GM12892 (cell line): ENCODE measurements at regions not wholly inside any gene's neighbourhood (a gene's known extent, or its start where the extent isn't known, plus 50 kb on each side); places are given as distances from the start of the nearest gene placed in this dataset.

Source experiments
- DNase-seq: peaks from one replicate; pipeline ENCODE4 v3.0.0; 2011; ENCODE audit not compliant: insufficient read length
- FAIRE-seq: peaks from 2 replicates; lab custom pipeline; 2011; peaks lifted over from hg19 to GRCh38; lab: Jason Lieb, UNC
- POLR2A ChIP-seq: IDR thresholded peaks from 2 replicates; pipeline ENCODE4 v1.6.1; 2011; ENCODE audit warnings: low read depth, low read length, control low read depth
- POLR2AphosphoS5 ChIP-seq: IDR thresholded peaks from 2 replicates; pipeline ENCODE4 v1.6.1; 2011; ENCODE audit warnings: low read depth, low read length, control low read depth
- TAF1 ChIP-seq: IDR thresholded peaks from 2 replicates; pipeline ENCODE4 v1.6.1; 2011; ENCODE audit warnings: low read depth, mild to moderate bottlenecking, control low read depth, low read length, borderline replicate concordance

DNA sequence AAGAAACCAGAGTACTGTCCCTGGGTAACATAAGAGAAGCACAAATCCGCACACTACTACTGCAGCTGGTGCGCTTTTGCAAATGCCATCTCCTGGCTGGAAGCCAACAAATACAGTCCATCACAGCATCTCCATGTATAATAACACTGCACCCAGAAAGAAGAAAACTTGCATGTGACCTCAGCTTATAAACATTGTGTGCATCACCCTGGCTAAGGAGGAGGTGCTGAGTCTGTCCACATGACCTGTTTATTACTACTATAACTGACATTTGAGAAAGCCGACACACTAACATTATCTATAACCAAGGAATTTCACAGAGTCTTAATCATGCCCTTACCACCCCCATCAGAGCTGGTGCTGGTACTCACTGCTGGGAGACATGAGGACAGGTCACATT, 516.8 kb downstream of the CFAP47 start:
- TF ChIP-seq POLR2A: no peak
- TF ChIP-seq POLR2AphosphoS5: no peak
- no peak for TF ChIP-seq TAF1
- FAIRE-seq (no peak), DNase-seq (no peak)

DNA sequence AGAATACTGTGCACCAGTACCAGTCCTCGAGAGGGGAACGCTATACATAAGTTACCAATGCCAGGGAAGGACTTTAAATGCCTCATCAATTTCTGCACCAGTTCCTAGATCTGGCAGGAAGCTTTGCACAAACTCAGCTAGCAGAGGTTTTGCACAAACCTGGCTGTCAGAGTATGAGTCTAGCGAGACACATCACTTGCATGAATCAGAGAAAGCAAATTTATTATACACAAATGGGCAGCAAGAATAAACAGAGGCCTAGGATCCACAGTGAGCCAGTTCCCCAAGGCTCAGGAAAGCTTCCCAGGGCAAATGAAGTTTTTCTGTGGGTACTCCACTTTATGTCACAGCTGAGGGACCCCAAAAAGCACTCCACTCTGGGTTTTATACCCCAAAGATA, 523.5 kb downstream of the CFAP47 start:
- FAIRE-seq (no peak), DNase-seq (no peak)
- TF ChIP-seq POLR2A (no peak), POLR2AphosphoS5 (no peak), TAF1 (no peak)

DNA sequence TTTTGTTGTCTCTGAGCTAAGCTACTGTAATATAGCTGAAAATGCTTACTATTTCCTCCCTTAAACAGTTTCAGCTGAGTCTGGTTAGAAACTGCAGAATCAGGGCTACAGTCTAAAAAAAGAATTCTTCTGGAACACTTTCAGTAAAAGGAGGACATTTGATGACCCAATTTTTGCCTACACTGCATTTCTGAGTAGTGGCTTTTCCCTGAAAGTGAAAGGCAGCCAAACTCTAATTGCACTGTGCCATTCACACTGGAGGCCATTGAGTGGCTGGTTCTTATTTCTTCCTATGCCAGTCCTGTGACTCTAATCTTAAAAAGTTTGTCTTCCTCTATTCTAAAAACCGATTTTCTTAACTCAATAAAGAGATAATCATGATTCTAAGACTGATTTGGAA, 526.0 kb downstream of the CFAP47 start:
- no peak for TF ChIP-seq TAF1
- no peak for TF ChIP-seq POLR2A
- FAIRE-seq (no peak), DNase-seq (no peak)

DNA sequence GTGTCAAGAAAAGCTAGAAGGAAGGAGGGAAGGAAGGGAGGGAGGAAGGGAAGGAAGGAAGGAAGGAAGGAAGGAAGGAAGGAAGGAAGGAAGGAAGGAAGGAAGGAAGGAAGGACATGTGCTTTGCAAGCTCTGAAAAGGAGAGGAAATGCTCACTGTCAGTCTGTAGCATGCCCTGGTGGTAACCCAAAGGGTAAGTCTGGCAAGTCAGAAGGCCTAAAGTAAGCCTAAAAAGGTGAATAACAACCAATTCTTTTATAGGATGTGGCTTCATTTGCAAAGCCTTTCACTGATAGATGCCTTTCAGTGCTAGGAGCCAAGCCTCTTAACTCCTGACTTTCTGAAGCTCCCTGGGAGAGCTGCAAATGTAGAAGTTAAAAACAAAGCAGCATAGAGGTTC, 542.6 kb downstream of the CFAP47 start:
- no peak for DNase-seq
- TF ChIP-seq POLR2AphosphoS5 (no peak), POLR2A (no peak), TAF1 (no peak)
- no peak for FAIRE-seq

DNA sequence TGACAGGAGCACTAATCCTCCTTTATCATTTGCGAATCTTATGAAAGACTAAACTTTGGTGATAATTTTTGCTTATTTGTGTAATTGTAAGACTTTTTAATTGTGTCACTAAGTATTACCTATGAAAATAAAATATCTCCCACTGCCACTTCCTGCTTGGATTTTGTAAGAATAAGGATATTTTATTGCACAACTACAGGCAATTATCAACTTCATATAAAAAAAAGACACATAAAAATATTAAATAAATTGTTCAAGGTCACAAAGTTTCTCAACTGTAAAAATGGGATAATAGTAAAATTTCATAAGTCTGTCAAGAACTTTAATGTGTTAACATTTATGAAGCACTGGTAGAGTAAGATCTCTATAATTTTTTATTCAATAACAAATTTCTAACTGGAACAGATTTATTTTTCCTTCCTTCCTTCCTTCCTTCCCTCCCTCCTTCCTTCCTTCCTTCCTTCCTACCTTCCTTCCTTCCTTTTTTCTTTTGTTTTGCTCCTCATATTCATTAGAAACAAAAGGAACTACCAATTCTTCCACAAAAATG, 527.6 kb upstream of the FAM47C start:
- DNase-seq (no peak), FAIRE-seq (no peak)
- TF ChIP-seq POLR2AphosphoS5: no peak
- no peak for TF ChIP-seq TAF1
- no peak for TF ChIP-seq POLR2A

DNA sequence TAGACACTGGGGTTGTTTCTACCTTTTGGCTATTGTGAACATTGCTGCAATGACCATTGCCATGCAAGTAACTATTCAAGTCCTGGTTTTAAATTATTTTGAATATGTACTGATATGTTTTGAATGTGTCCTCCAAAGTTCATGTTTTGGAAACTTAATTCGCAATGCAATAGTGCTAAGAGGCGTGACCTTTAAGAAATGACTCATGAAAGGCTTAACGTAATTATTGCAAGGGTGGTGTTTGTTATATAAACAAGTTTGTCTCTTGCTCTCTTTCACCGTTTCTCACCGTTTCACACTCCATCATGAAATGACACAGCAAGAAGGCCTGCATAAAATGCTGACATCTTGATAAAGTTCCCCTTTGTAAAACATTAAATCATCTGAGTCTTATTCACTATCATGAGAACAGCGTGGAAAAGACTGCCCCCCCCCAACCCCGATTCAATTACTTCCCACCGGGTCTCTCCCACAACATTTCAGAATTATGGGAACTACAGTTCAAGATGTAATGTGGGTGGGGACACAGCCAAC, 506.9 kb upstream of the FAM47C start:
- TF ChIP-seq POLR2AphosphoS5 (no peak), TAF1 (no peak), POLR2A (no peak)
- DNase-seq (no peak), FAIRE-seq (no peak)

DNA sequence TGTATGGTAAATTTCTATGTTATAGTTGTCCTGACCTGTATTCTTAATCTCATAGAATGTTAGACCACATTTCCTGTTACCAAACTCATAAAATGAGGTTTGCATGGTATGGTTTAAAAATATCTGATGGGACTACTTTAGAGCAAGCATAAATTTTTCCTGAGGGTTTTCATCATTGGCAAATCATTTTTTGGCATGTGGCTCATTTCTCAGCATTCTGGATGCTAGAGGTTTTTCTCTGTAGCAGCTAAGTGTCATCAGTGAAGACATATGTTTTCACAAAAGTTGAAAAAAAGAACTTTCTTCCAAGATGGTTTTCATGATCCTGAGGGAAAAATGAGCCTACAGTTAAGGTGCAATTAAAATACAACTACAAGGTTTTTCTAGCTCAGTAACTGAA, 503.5 kb upstream of the FAM47C start:
- FAIRE-seq: no peak
- no peak for DNase-seq
- TF ChIP-seq POLR2A: no peak

DNA sequence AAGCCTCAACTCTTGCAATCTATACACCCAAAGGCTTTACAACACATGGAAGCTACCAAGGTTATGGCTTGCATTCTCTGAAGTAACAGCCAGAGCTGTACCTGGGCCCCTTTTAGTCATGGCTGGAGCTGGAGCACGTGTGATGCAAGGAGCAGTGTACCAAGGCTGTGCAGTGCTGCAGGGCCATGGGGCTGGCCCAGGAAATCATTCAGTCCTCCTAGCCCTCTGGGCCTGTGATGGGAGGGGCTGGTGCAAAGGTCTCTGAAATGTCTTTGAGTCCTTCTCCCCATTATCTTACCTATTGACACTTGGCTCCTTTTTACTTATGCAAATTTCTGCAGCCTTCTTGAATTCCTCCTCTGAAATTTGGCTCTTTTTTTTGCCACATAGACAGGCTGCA, 500.1 kb upstream of the FAM47C start:
- TF ChIP-seq POLR2AphosphoS5 (no peak), POLR2A (no peak), TAF1 (no peak)
- FAIRE-seq: no peak
- DNase-seq: no peak

DNA sequence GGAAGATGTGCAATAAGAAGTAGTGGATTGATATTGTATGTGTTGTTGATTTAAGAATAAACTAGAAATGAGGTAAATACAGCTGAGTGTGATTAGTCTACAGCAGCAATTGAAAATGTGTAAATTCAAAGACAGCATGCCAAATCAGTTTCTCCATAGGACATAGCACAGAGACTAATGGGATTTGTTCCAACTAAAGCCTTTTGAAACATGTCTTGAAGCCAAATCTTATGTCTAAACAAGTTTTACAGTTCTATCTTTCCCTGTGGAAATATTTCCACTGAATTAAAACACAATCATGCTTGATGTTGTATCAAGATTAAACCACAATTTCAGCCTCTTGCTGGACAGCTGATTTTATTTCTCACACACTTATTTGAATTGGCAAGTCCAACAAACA, 497.4 kb upstream of the FAM47C start:
- FAIRE-seq (no peak), DNase-seq (no peak)
- TF ChIP-seq POLR2AphosphoS5 (no peak), POLR2A (no peak), TAF1 (no peak)

DNA sequence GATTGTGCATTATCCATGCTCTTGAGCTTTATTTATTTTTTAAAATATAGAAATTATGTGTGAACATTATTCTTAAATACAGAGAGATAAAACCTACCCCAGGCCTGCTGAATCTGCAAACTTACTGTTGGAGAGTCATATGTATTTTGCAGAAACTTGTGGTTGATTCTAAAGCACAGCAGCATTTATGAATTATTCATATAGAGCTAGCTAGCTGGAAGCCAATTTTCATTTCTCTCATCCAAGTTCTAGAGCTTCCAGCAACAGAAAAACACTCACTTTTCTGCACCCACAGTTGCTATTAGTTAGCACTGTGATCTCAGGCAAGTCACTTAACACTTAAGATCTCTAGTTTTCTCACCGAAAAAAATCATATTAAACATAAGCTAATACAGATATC, 479.5 kb upstream of the FAM47C start:
- DNase-seq (no peak), FAIRE-seq (no peak)
- TF ChIP-seq TAF1 (no peak), POLR2AphosphoS5 (no peak), POLR2A (no peak)

DNA sequence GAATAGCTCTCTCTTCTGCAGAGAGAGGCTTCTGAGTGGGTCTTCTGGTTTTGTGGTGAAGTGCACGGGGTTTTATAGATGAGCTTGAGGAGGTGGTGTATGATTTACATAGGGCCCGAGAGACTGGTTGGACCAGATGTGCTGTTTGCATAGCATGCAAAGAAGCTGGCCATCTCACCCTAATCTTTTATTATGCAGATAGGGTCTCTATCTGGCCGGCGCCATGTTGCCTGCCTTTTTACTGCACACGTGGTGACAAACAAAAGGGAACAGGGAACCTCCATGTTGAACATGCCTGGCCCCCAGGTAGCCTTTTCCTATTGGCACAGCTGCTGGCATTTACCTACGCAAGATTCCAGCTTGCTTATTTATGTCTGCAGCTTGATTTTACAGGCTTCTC, 473.3 kb upstream of the FAM47C start:
- FAIRE-seq: no peak
- DNase-seq: no peak
- TF ChIP-seq POLR2A: no peak
- no peak for TF ChIP-seq TAF1
- no peak for TF ChIP-seq POLR2AphosphoS5

DNA sequence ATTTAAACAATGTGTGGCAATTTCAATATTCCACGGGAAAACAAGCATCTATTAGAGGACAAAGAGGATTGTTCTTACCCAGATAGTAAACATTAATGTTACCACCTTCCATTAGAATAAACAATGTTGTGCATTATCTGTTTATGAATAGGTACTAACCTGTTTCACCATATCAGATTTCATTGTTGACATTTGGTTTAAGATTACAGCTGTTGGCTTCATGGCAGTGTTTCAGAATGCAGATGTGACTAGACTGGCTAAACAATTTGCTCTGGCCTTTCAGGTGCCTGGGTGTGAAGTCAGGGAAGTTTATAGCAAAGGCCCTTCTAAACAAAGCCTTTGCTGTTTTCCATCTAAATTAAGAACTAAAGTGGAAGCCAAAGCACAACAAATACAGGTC, 464.7 kb upstream of the FAM47C start:
- no peak for TF ChIP-seq POLR2A
- no peak for TF ChIP-seq POLR2AphosphoS5
- no peak for TF ChIP-seq TAF1
- no peak for DNase-seq
- no peak for FAIRE-seq
